ENCODE measurements at regions not wholly inside any gene's neighbourhood (a gene's known extent, or its start where the extent isn't known, plus 50 kb on each side); places are given as distances from the start of the nearest gene placed in this dataset.

DNA sequence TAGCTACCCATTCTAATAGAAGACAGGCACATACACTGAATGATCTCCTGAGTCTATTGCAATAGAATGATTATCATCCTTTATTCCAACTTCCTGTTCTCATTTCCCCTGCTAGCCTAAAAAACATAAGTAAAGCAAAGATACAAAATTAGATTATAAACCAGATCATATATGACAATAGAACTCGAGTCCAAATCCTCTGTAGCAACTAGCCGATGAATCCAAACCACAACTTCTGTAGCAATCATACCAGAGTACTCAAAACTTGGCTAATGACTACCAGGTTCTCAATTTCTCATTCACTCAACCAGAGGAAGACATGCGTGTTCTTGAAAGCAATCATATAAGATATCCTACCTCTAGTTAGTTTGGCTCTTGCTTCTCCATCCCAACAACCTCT, 622.1 kb downstream of the PSAT1 start:
- no peak overlapping the region for H3K4me2 ChIP-seq (ENCODE audit: extremely low read depth, insufficient read depth, low read length)
- TF ChIP-seq EZH2 (IDR thresholded peaks at IDR 0.05; ENCODE audit: low read length, missing control alignments) (no peak), CTCF (conservative IDR thresholded peaks at IDR 0.05 in 1 of 2, IDR thresholded peaks at IDR 0.05 in 1 of 2; ENCODE audit: low read depth in 1 of 2, low read length in 2 of 2) (no peak)
- H3K27me3 ChIP-seq (ENCODE audit: control insufficient read depth, insufficient read depth, low read length) = no peaks in the 10 kb centered on the region
- peak in 1 of 2 donors; percentile 14 for DNase-seq (ENCODE audit: low read depth in 2 of 2)
- no peak overlapping the region for H2AFZ ChIP-seq (ENCODE audit: low read length)
- no peak overlapping the region for H3K9ac ChIP-seq (ENCODE audit: insufficient read depth, low read length)
- H3K4me1 ChIP-seq (ENCODE audit: control insufficient read depth, extremely low read depth, insufficient read depth, low read length) = no peaks in the 10 kb centered on the region
- H4K20me1 ChIP-seq (ENCODE audit: control insufficient read depth, extremely low read depth, insufficient read depth, low read length) = no peaks in the 10 kb centered on the region
- H3K36me3 ChIP-seq (ENCODE audit: control insufficient read depth, insufficient read depth, low read length) = no peaks in the 10 kb centered on the region
- H3K9me3 ChIP-seq (ENCODE audit: control insufficient read depth, insufficient read depth, low read depth, low read length) = no peaks in the 10 kb centered on the region
- H3K4me3 ChIP-seq (replicated peaks in 1 of 4; ENCODE audit: control extremely low read depth in 1 of 4, insufficient read depth in 1 of 4, low read depth in 3 of 4, low read length in 4 of 4) = no peak overlapping the region
- H3K79me2 ChIP-seq (ENCODE audit: control insufficient read depth, insufficient read depth, low read length) = no peaks in the 10 kb centered on the region
- H3K27ac ChIP-seq (ENCODE audit: insufficient read depth, low read length) = no peak overlapping the region

GRCh38 chr9:78919701-78920100, 622.8 kb downstream of the PSAT1 start:
- Histone ChIP-seq H3K4me1 (ENCODE audit: control insufficient read depth, extremely low read depth, insufficient read depth, low read length) (no peaks in the 10 kb centered on the region), H2AFZ (ENCODE audit: low read length) (no peak overlapping the region), H3K79me2 (ENCODE audit: control insufficient read depth, insufficient read depth, low read length) (no peaks in the 10 kb centered on the region), H3K4me2 (ENCODE audit: extremely low read depth, insufficient read depth, low read length) (no peak overlapping the region), H4K20me1 (ENCODE audit: control insufficient read depth, extremely low read depth, insufficient read depth, low read length) (no peaks in the 10 kb centered on the region), H3K9ac (ENCODE audit: insufficient read depth, low read length) (no peak overlapping the region), H3K27ac (ENCODE audit: insufficient read depth, low read length) (no peak overlapping the region), H3K9me3 (ENCODE audit: control insufficient read depth, insufficient read depth, low read depth, low read length) (no peaks in the 10 kb centered on the region), H3K27me3 (ENCODE audit: control insufficient read depth, insufficient read depth, low read length) (no peaks in the 10 kb centered on the region), H3K36me3 (ENCODE audit: control insufficient read depth, insufficient read depth, low read length) (no peaks in the 10 kb centered on the region), H3K4me3 (replicated peaks in 1 of 4; ENCODE audit: control extremely low read depth in 1 of 4, insufficient read depth in 1 of 4, low read depth in 3 of 4, low read length in 4 of 4) (no peak overlapping the region)
- TF ChIP-seq EZH2 (IDR thresholded peaks at IDR 0.05; ENCODE audit: low read length, missing control alignments) (no peak), CTCF (conservative IDR thresholded peaks at IDR 0.05 in 1 of 2, IDR thresholded peaks at IDR 0.05 in 1 of 2; ENCODE audit: low read depth in 1 of 2, low read length in 2 of 2) (no peak)
- peak in 1 of 2 donors; percentile 74 for DNase-seq (ENCODE audit: low read depth in 2 of 2)

DNA sequence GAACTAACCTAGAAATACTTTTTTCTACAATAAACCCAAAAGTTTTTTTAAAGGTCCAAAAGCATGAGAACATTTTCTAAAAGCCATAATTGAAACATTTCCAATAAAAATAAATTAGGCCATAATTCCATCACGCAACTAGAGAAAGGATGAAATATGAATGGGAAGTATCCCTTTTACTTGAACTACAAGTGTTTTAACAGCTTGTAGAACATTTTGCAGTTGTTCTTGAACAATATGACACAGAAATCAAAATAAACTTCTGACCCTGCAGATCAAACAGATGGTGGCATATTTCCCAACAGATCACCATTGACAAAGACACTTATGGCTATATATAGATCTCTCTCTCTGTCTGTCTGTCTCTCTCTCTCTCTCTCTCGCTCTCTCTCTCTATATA, 624.4 kb downstream of the PSAT1 start:
- Histone ChIP-seq H4K20me1 (ENCODE audit: control insufficient read depth, extremely low read depth, insufficient read depth, low read length) (no peaks in the 10 kb centered on the region), H3K9me3 (ENCODE audit: control insufficient read depth, insufficient read depth, low read depth, low read length) (no peaks in the 10 kb centered on the region), H3K27ac (ENCODE audit: insufficient read depth, low read length) (no peak overlapping the region), H3K4me2 (ENCODE audit: extremely low read depth, insufficient read depth, low read length) (no peak overlapping the region), H3K4me1 (ENCODE audit: control insufficient read depth, extremely low read depth, insufficient read depth, low read length) (no peaks in the 10 kb centered on the region), H3K4me3 (replicated peaks in 1 of 4; ENCODE audit: control extremely low read depth in 1 of 4, insufficient read depth in 1 of 4, low read depth in 3 of 4, low read length in 4 of 4) (no peak overlapping the region), H3K9ac (ENCODE audit: insufficient read depth, low read length) (no peak overlapping the region), H3K27me3 (ENCODE audit: control insufficient read depth, insufficient read depth, low read length) (no peaks in the 10 kb centered on the region), H3K79me2 (ENCODE audit: control insufficient read depth, insufficient read depth, low read length) (no peaks in the 10 kb centered on the region), H2AFZ (ENCODE audit: low read length) (no peak overlapping the region), H3K36me3 (ENCODE audit: control insufficient read depth, insufficient read depth, low read length) (no peaks in the 10 kb centered on the region)
- TF ChIP-seq EZH2 (IDR thresholded peaks at IDR 0.05; ENCODE audit: low read length, missing control alignments) (no peak), CTCF (conservative IDR thresholded peaks at IDR 0.05 in 1 of 2, IDR thresholded peaks at IDR 0.05 in 1 of 2; ENCODE audit: low read depth in 1 of 2, low read length in 2 of 2) (no peak)
- peak; percentile 72 to 78 for DNase-seq (ENCODE audit: low read depth in 2 of 2)
